ENCODE measurements at regions not wholly inside any gene's neighbourhood (a gene's known extent, or its start where the extent isn't known, plus 50 kb on each side); places are given as distances from the start of the nearest gene placed in this dataset.

DNA sequence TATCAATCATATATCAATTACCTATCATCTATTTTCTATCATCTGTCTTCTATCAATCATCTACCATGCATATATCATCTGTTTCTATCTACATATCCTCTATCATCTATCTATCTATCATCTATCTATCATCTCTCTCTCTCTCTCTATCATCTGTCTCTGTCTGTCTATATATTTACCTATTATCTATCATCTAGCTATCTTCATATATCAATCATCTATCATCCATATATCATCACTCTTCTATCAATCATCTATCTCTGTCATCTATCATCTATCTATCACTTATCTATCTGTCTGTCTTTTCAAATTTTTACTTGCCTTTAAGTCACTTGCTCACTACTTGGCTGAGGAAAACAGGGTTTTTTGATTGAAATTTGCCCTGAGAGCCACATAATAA lies 592.3 kb downstream of the DCDC2C start:
- no peak overlapping the region for H3K27ac ChIP-seq
- TF ChIP-seq ZFX (IDR thresholded peaks at IDR 0.05; ENCODE audit: borderline replicate concordance): no peak
- TF ChIP-seq, protein P1, sequence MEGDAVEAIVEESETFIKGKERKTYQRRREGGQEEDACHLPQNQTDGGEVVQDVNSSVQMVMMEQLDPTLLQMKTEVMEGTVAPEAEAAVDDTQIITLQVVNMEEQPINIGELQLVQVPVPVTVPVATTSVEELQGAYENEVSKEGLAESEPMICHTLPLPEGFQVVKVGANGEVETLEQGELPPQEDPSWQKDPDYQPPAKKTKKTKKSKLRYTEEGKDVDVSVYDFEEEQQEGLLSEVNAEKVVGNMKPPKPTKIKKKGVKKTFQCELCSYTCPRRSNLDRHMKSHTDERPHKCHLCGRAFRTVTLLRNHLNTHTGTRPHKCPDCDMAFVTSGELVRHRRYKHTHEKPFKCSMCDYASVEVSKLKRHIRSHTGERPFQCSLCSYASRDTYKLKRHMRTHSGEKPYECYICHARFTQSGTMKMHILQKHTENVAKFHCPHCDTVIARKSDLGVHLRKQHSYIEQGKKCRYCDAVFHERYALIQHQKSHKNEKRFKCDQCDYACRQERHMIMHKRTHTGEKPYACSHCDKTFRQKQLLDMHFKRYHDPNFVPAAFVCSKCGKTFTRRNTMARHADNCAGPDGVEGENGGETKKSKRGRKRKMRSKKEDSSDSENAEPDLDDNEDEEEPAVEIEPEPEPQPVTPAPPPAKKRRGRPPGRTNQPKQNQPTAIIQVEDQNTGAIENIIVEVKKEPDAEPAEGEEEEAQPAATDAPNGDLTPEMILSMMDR (IDR thresholded peaks at IDR 0.05): no peak

DNA sequence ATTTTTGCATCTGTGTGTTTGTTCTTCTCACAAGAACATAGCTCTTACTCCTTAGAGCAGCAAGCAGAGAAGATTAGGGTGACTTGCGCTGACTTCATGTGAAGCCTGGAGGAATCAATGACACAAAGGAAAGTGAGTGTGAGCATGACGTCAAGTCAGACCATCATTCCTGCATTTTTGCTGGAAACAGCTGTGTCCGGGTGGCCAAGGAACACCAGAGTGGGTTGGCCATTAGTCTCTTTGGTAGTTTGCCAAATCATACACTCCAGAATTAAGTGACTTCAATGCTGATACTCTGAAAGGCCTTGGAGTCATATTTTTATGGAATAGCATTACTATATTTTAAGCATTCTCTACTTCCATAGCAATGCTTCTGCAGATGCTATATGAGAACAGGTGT lies 597.2 kb downstream of the DCDC2C start:
- H3K27ac ChIP-seq: no peak overlapping the region
- no peak for TF ChIP-seq ZFX (IDR thresholded peaks at IDR 0.05; ENCODE audit: borderline replicate concordance)
- TF ChIP-seq, protein P1 (IDR thresholded peaks at IDR 0.05): no peak

DNA sequence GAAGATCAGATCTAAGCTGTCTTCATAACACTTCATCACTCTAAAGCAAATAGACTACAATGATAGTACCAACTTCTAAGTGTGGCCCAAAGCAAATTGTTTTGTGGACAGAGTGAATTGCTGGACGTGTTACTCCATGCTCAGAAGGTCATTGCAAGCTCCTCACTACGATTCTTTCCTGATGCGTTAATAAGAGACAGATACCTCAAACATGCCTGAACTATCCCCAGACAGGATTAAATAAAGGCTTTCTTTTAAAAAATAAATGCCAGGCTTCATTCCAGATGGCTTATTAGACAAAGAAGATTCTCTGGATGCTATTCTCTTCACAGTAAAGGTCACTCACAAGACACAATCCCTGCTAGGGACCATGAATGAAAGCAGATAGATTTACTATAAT lies 621.2 kb downstream of the DCDC2C start:
- no peak overlapping the region for H3K27ac ChIP-seq
- TF ChIP-seq ZFX (IDR thresholded peaks at IDR 0.05; ENCODE audit: borderline replicate concordance): no peak
- TF ChIP-seq, protein P1 (IDR thresholded peaks at IDR 0.05): no peak

DNA sequence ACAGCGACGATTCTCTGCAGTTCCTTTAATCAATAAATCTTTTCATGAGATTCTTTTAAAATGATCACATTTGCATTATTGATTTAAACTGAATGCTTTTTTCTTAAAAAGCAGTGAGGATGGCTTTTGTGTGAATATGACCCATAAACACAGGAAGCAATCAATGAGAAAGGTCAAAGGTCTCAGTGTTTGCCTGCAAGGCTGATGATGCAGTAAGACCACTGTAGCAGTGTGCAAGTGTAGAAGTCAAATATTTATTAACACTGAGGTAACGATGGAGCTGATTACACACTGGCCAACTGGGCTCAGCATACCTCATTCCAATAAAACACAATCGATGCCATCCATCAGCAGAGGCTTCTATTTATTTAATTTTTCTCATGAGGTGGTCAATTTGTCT lies 633.5 kb downstream of the DCDC2C start:
- no peak overlapping the region for H3K27ac ChIP-seq
- no peak for TF ChIP-seq ZFX (IDR thresholded peaks at IDR 0.05; ENCODE audit: borderline replicate concordance)
- TF ChIP-seq, protein P1 (IDR thresholded peaks at IDR 0.05): no peak

DNA sequence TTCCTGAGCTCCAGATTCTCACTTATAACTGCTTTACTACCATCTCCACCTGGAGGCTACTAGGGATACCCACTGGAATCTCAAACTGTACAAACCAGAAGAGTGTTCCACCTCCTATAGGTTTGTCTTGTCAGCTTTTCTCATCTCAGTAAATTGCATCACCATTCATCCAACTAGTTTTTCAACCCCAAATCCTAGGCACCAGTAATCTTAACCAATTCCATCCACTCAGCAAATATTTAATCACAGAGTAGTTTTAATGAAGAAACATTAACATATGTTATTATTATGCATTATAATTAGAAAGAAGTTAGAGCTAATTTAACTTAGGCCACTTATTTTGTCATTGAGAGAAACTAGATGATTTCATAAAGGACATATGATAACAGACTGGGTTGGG lies 635.0 kb downstream of the DCDC2C start:
- no peak for TF ChIP-seq ZFX (IDR thresholded peaks at IDR 0.05; ENCODE audit: borderline replicate concordance)
- TF ChIP-seq, protein P1 (IDR thresholded peaks at IDR 0.05): no peak
- no peak overlapping the region for H3K27ac ChIP-seq

DNA sequence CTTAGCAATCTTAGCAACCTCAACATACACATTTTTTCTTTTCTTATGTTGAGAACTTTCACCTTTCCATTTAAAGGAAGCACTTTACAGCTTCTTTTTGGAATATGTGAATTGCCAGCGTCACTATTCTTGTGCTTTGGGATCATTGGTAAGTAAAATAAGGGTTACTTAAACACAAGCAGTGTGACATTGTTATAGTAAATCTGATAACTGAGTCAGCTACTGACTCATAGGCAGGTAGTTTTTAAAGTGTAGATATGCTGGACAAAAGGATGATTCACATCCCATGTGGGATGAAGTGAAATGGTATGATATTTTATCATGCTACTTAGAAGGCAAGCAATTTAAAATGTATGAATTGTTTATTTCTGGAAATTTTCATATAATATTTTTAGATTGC lies 637.2 kb downstream of the DCDC2C start:
- TF ChIP-seq, protein P1 (IDR thresholded peaks at IDR 0.05): no peak
- TF ChIP-seq ZFX (IDR thresholded peaks at IDR 0.05; ENCODE audit: borderline replicate concordance): no peak
- H3K27ac ChIP-seq: no peak overlapping the region

DNA sequence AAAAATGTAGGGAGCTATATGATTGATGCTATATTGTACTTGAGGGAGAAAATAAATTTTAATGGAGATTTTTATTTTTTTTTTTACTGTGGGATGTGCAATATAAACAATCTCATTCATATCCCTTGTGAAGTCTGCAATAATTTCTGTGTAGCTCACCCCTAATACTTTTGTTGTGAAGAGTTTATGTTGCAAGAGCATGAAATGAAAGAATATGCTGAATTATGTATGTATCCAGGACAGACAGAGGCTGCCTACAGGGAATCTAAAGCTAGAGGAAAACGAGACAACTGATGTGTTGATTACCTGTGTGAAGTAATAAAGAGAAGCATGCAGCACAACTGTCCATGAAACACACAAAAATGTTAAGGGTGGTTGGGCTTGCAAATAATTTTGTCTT lies 643.3 kb downstream of the DCDC2C start:
- no peak for TF ChIP-seq ZFX (IDR thresholded peaks at IDR 0.05; ENCODE audit: borderline replicate concordance)
- TF ChIP-seq, protein P1 (IDR thresholded peaks at IDR 0.05): no peak
- H3K27ac ChIP-seq: no peak overlapping the region
